Stimulated activated effector memory CD8-positive, alpha-beta T cell treated with anti-CD3 and anti-CD28 coated beads, Interleukin-12 subunit alpha, Interleukin-12 subunit beta, amount 100 ng/mL, for 72 hours (primary cell): ENCODE measurements at regions not wholly inside any gene's neighbourhood (a gene's known extent, or its start where the extent isn't known, plus 50 kb on each side); places are given as distances from the start of the nearest gene placed in this dataset.

Source experiments
- ATAC-seq: fragments of 150-1000 bp; cut with Tn5 transposase; 2 replicates; pipeline ENCODE4 v1.10.0; 2021
- DNase-seq, 2 donors: peaks; one replicate each; pipeline ENCODE4 v3.0.0; 2021 to 2022; ENCODE audit warnings: low spot score in 2 of 2
- H3K27ac Mint-ChIP-seq: one replicate; pipeline ENCODE4 v1.8.0; 2022; ENCODE audit warnings: mild to moderate bottlenecking, mixed read lengths
- H3K36me3 Mint-ChIP-seq: one replicate; pipeline ENCODE4 v1.8.0; 2022; ENCODE audit warnings: mild to moderate bottlenecking, mixed read lengths
- H3K4me1 Mint-ChIP-seq: one replicate; pipeline ENCODE4 v1.8.0; 2022; ENCODE audit warnings: mixed read lengths
- H3K4me3 Mint-ChIP-seq: one replicate; pipeline ENCODE4 v1.8.0; 2022; ENCODE audit warnings: mild to moderate bottlenecking, mixed read lengths
- H3K9me3 Mint-ChIP-seq: one replicate; pipeline ENCODE4 v1.8.0; 2022; ENCODE audit warnings: mixed read lengths

- ATAC-seq (no peak), DNase-seq (no peak)
- Mint-ChIP-seq H3K4me1 (no peaks in the 10 kb centered on the region), H3K9me3 (no peaks in the 10 kb centered on the region), H3K27ac (no peak overlapping the region), H3K4me3 (no peak overlapping the region), H3K36me3 (no peaks in the 10 kb centered on the region)
Measured at GRCh38 chr1:55582084-55582483, 366.9 kb upstream of the USP24 start.

DNA sequence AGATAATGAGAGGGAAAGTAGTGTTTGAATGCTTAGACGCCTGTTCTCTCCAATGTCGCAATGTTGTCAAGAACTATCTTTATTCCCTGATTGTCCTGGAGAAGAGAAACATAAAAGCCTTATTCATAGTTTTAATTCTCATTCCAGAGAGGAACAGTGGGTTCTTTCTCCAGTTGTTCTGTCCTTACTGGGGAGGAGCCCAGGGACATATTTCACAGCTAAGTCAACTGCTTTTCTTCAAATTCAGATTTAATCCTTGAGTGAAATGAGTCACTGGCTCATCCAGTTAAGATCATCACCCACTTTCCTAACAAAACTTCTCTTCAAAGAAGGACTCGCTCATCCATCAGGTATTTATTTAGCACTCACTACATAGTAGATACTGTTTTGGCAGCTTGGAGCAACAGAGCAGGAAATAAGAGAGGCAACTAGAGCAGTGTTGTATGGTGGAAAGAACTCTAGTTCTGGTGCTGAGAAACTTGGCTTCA is 365.7 kb upstream of the USP24 start:
- Mint-ChIP-seq H3K4me1 (no peaks in the 10 kb centered on the region), H3K4me3 (no peak overlapping the region), H3K36me3 (no peaks in the 10 kb centered on the region), H3K27ac (no peak overlapping the region), H3K9me3 (no peaks in the 10 kb centered on the region)
- ATAC-seq (no peak), DNase-seq (no peak)

DNA sequence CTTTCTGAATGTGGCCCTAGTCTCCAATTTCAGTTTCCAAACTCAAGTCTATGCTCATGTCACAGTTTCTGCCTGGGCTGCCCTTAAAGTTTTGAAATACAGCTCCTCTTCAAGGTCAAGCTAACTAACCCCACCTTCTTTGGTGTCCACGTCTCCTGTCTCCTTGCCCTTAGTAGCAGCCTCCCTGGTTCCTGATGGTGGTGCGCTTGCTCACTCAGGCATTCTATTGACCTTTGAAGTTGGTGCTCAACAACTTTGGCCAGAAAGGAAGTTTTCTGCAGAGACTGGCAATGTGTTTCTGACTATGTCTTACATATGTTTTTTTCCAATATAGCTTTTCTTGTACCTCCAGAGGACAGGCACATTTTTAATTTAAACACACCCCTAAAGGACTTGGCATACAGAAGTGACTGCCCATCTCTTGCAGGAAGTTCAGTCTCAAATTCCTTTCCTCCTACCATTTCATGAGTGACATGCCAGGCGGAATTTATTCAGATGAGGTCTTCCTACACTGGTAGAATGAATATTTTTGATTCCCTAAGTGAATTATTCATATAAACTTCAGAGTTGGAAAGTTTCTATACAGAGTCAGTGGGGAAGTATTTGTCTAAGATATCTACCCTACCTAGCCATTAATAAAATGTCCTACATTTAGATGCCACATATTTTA is 364.3 kb upstream of the USP24 start:
- no peak overlapping the region for H3K4me3 Mint-ChIP-seq
- no peak overlapping the region for H3K27ac Mint-ChIP-seq
- DNase-seq (no peak), ATAC-seq (no peak)
- no peaks in the 10 kb centered on the region for H3K9me3 Mint-ChIP-seq
- H3K36me3 Mint-ChIP-seq: no peaks in the 10 kb centered on the region
- H3K4me1 Mint-ChIP-seq: no peaks in the 10 kb centered on the region

DNA sequence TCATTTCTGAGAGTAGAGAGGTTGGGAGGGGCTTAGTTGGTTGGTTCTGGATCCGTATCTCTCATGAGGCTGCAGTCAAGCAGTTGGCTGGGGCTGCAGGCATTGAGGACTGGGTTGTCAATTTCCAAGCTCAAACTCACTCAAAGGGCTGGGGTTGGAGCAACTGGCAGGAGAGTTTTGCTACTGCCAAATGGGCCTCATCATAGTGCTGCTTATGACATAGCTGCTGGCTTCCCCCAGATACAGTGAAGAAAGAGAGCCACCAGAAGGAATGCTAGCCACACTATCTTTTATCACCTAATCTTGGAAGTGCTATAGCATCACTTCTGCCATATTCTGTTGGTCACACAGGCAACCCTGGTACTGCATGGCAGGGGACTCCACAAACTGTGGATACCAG is 363.5 kb upstream of the USP24 start:
- DNase-seq: no peak
- Mint-ChIP-seq H3K9me3 (no peaks in the 10 kb centered on the region), H3K27ac (no peak overlapping the region), H3K4me3 (no peak overlapping the region), H3K36me3 (no peaks in the 10 kb centered on the region), H3K4me1 (no peaks in the 10 kb centered on the region)
- ATAC-seq: no peak

DNA sequence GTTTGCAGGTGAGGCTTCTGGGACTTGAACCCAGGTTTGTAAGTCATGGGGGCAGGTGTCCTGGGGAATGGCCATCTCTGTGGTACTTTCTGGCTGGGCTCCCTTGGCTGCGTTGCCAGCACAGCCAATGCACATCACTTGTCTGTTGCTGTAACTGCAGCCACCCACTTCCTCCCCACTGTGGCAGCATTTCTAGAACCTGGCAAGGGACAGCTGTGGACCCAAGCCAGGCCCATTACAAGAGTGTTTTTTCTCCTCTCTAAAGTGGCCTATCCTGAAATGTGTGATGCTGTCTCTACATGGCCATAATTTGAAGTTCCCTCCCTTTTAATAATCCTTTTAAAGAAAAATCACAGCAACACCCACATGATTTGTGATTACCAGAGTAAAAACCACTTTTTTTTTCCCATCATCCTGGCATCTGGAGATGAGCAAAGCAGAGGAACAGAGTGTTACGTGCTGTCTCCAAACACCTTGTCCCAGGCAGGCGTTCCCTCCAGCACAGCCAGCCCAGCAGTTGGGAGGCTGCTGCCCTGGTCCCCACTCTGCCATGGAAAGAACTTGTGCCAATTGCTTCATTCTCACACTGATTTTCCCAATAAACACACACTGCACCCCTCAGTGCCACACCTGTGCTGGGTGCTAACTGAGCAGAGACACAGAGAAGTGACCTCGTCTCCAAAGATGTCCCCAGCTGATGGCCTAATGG is 360.6 kb upstream of the USP24 start:
- no peak for ATAC-seq
- DNase-seq: no peak
- Mint-ChIP-seq H3K9me3 (no peaks in the 10 kb centered on the region), H3K4me3 (no peak overlapping the region), H3K36me3 (no peaks in the 10 kb centered on the region), H3K27ac (no peak overlapping the region), H3K4me1 (no peaks in the 10 kb centered on the region)

DNA sequence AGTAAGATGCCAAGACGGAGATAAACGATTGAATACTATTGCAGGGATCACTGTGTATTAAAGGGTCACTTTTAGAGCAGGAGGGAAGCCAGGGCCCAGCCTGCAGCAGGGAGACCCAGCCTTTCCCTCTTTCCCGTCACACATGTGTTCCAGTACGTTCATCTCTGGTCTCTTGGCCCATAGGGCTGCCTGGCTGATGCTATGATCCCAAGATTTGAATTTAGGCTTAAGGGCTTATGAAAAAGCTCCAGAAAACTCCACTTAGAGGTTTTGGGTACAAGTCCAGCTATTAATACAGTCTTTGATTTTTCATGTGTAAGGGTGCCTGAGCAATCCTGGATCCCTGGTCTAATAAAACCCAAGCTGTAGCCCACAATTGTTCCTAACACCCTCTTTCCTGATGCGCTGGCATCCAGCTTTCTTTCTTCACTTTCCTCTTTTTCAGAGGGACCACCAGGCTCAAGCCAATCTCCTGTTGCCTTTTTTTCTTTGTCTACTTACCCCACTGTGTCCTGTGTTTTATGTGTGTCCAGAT is 359.6 kb upstream of the USP24 start:
- H3K4me3 Mint-ChIP-seq: no peak overlapping the region
- ATAC-seq (no peak), DNase-seq (no peak)
- no peaks in the 10 kb centered on the region for H3K36me3 Mint-ChIP-seq
- no peaks in the 10 kb centered on the region for H3K4me1 Mint-ChIP-seq
- H3K27ac Mint-ChIP-seq: no peak overlapping the region
- H3K9me3 Mint-ChIP-seq: no peaks in the 10 kb centered on the region

- ATAC-seq (peak; percentile 29), DNase-seq (no peak)
- H3K27ac Mint-ChIP-seq: no peak overlapping the region
- H3K4me1 Mint-ChIP-seq: no peaks in the 10 kb centered on the region
- H3K36me3 Mint-ChIP-seq: no peaks in the 10 kb centered on the region
- no peaks in the 10 kb centered on the region for H3K9me3 Mint-ChIP-seq
- no peak overlapping the region for H3K4me3 Mint-ChIP-seq
Measured at GRCh38 chr1:55572878-55573734, 357.9 kb upstream of the USP24 start.

GRCh38 chr1:55571767-55572166 is 356.6 kb upstream of the USP24 start:
- Mint-ChIP-seq H3K27ac (no peak overlapping the region), H3K4me1 (no peaks in the 10 kb centered on the region), H3K9me3 (no peaks in the 10 kb centered on the region), H3K4me3 (no peak overlapping the region), H3K36me3 (no peaks in the 10 kb centered on the region)
- DNase-seq (no peak), ATAC-seq (no peak)

- H3K27ac Mint-ChIP-seq: no peak overlapping the region
- no peaks in the 10 kb centered on the region for H3K9me3 Mint-ChIP-seq
- DNase-seq (no peak), ATAC-seq (no peak)
- no peaks in the 10 kb centered on the region for H3K36me3 Mint-ChIP-seq
- no peak overlapping the region for H3K4me3 Mint-ChIP-seq
- no peaks in the 10 kb centered on the region for H3K4me1 Mint-ChIP-seq
Measured at GRCh38 chr1:55569417-55569816, 354.3 kb upstream of the USP24 start.

- ATAC-seq: no peak
- Mint-ChIP-seq H3K36me3 (no peaks in the 10 kb centered on the region), H3K4me1 (no peaks in the 10 kb centered on the region), H3K4me3 (no peak overlapping the region), H3K27ac (no peak overlapping the region), H3K9me3 (no peaks in the 10 kb centered on the region)
- DNase-seq: no peak
Measured at GRCh38 chr1:55568732-55569131, 353.6 kb upstream of the USP24 start.

DNA sequence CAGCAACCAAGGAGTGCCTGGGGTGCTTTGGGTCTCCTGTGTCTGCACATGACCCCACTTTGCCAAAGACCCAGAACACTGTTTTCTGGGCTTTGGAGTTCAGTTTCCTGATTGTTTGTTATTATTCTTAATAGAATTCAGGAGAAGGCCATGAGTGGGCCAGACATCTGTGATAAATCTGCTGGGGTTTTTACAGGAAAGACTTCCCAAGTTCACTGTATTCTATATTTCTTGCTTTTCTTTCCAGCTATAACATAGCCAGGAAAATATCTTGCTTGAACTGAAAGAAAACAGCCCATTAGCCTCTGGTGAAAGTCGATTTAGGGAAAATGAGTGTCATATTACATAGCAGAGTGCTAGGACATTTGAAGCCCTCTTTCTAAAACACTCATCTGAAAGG is 345.1 kb upstream of the USP24 start:
- no peak overlapping the region for H3K4me3 Mint-ChIP-seq
- no peak overlapping the region for H3K27ac Mint-ChIP-seq
- H3K9me3 Mint-ChIP-seq: peaks cover 2% of the 10 kb centered on the region
- H3K4me1 Mint-ChIP-seq: no peaks in the 10 kb centered on the region
- ATAC-seq (no peak), DNase-seq (no peak)
- H3K36me3 Mint-ChIP-seq: no peaks in the 10 kb centered on the region

DNA sequence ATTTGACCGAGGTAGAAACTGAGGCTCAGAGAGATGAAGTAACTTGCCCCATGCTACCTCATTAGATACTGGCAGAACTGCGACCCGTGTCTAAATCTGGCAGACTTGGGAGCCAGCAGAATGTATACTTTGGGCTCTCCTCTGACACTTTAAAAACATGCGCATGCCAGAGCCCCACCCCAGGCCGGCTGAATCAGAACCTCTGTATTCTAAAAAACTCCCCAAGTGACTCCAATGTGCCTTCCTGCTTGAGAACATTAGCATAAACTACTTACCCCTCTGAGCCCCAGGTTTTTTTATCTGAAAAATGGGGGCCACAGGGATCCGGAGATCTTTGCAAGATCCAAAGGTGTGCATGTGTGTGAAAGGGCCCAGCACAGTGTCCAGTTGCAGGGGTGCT is 344.7 kb upstream of the USP24 start:
- Mint-ChIP-seq H3K4me3 (no peak overlapping the region), H3K36me3 (no peaks in the 10 kb centered on the region), H3K4me1 (no peaks in the 10 kb centered on the region), H3K27ac (no peak overlapping the region), H3K9me3 (peaks cover 2% of the 10 kb centered on the region)
- ATAC-seq: no peak
- no peak for DNase-seq

- no peaks in the 10 kb centered on the region for H3K36me3 Mint-ChIP-seq
- DNase-seq: no peak
- no peak overlapping the region for H3K4me3 Mint-ChIP-seq
- H3K4me1 Mint-ChIP-seq: no peaks in the 10 kb centered on the region
- H3K9me3 Mint-ChIP-seq: peaks cover 2% of the 10 kb centered on the region
- no peak for ATAC-seq
- H3K27ac Mint-ChIP-seq: no peak overlapping the region
Measured at GRCh38 chr1:55559161-55559611, 344.0 kb upstream of the USP24 start.

- Mint-ChIP-seq H3K4me3 (no peak overlapping the region), H3K4me1 (no peaks in the 10 kb centered on the region), H3K9me3 (peaks cover 2% of the 10 kb centered on the region), H3K36me3 (no peaks in the 10 kb centered on the region), H3K27ac (no peak overlapping the region)
- DNase-seq (no peak), ATAC-seq (peak; percentile 38)
Measured at GRCh38 chr1:55558515-55558914, 343.4 kb upstream of the USP24 start.

- Mint-ChIP-seq H3K4me3 (no peak overlapping the region), H3K4me1 (no peaks in the 10 kb centered on the region), H3K36me3 (no peaks in the 10 kb centered on the region), H3K27ac (no peak overlapping the region), H3K9me3 (no peaks in the 10 kb centered on the region)
- ATAC-seq (no peak), DNase-seq (no peak)
Measured at GRCh38 chr1:55555956-55556725, 341.0 kb upstream of the USP24 start.
